ENCODE measurements at regions not wholly inside any gene's neighbourhood (a gene's known extent, or its start where the extent isn't known, plus 50 kb on each side); places are given as distances from the start of the nearest gene placed in this dataset.
A peak's percentile ranks its signal among the peaks of the same experiment; 100 is the strongest.
"Not testable (repeated sequence)": the region's sequence is repeated elsewhere in the genome, so short reads cannot be mapped to it uniquely, and the experiment has no call there.

- ATAC-seq = no peak
- no peak for DNase-seq
- Mint-ChIP-seq H3K4me3 (no peak overlapping the region), H3K4me1 (no peaks in the 10 kb centered on the region), H3K27ac (no peak overlapping the region), H3K9me3 (peaks cover 0 to 26% of the 10 kb centered on the region in 2 donors), H3K27me3 (no peaks in the 10 kb centered on the region)
Measured at GRCh38 chr4:175091649-175092048, 173.5 kb downstream of the ADAM29 start.

GRCh38 chr4:175092114-175092513, 174.0 kb downstream of the ADAM29 start:
- Mint-ChIP-seq H3K27ac (no peak overlapping the region), H3K4me3 (no peak overlapping the region), H3K9me3 (peaks cover 0 to 26% of the 10 kb centered on the region in 2 donors), H3K27me3 (no peaks in the 10 kb centered on the region), H3K4me1 (no peaks in the 10 kb centered on the region)
- ATAC-seq (peak; percentile 12), DNase-seq (no peak)

GRCh38 chr4:175093055-175093454, 174.9 kb downstream of the ADAM29 start:
- not testable (repeated sequence) for H3K4me1 Mint-ChIP-seq, DNase-seq, H3K27me3 Mint-ChIP-seq, H3K4me3 Mint-ChIP-seq, H3K27ac Mint-ChIP-seq, ATAC-seq
- peaks cover 0 to 26% of the 10 kb centered on the region in 2 donors for H3K9me3 Mint-ChIP-seq

- no peaks in the 10 kb centered on the region for H3K4me1 Mint-ChIP-seq
- H3K4me3 Mint-ChIP-seq = no peak overlapping the region
- DNase-seq (no peak), ATAC-seq (no peak)
- peaks cover 12 to 17% of the 10 kb centered on the region in 2 donors for H3K9me3 Mint-ChIP-seq
- H3K27ac Mint-ChIP-seq = no peak overlapping the region
- no peaks in the 10 kb centered on the region for H3K27me3 Mint-ChIP-seq
Measured at GRCh38 chr4:175103403-175103802, 185.2 kb downstream of the ADAM29 start.

GRCh38 chr4:175106301-175106700, 188.1 kb downstream of the ADAM29 start:
- Mint-ChIP-seq H3K27me3 (no peaks in the 10 kb centered on the region), H3K4me1 (no peaks in the 10 kb centered on the region), H3K9me3 (peaks cover 30 to 31% of the 10 kb centered on the region in 2 donors), H3K27ac (no peak overlapping the region), H3K4me3 (no peak overlapping the region)
- DNase-seq (no peak), ATAC-seq (no peak)

GRCh38 chr4:175109933-175110332, 191.8 kb downstream of the ADAM29 start:
- H3K9me3 Mint-ChIP-seq = peaks cover 36 to 45% of the 10 kb centered on the region in 2 donors
- ATAC-seq (no peak), DNase-seq (no peak)
- H3K27ac Mint-ChIP-seq = no peak overlapping the region
- no peaks in the 10 kb centered on the region for H3K4me1 Mint-ChIP-seq
- no peak overlapping the region for H3K4me3 Mint-ChIP-seq
- H3K27me3 Mint-ChIP-seq = no peaks in the 10 kb centered on the region

- no peaks in the 10 kb centered on the region for H3K4me1 Mint-ChIP-seq
- no peak overlapping the region for H3K27ac Mint-ChIP-seq
- no peak for DNase-seq
- H3K27me3 Mint-ChIP-seq = no peaks in the 10 kb centered on the region
- no peak for ATAC-seq
- H3K9me3 Mint-ChIP-seq = peaks cover 22 to 27% of the 10 kb centered on the region in 2 donors
- no peak overlapping the region for H3K4me3 Mint-ChIP-seq
Measured at GRCh38 chr4:175125410-175126068, 207.4 kb downstream of the ADAM29 start.

GRCh38 chr4:175127314-175127713, 209.2 kb downstream of the ADAM29 start:
- H3K4me1 Mint-ChIP-seq = no peaks in the 10 kb centered on the region
- DNase-seq = no peak
- no peak for ATAC-seq
- H3K27me3 Mint-ChIP-seq = no peaks in the 10 kb centered on the region
- no peak overlapping the region for H3K27ac Mint-ChIP-seq
- H3K9me3 Mint-ChIP-seq = peaks cover 6 to 14% of the 10 kb centered on the region in 2 donors
- H3K4me3 Mint-ChIP-seq = no peak overlapping the region

- H3K27me3 Mint-ChIP-seq = no peaks in the 10 kb centered on the region
- ATAC-seq (no peak), DNase-seq (no peak)
- no peak overlapping the region for H3K27ac Mint-ChIP-seq
- peaks cover 1 to 4% of the 10 kb centered on the region in 2 donors for H3K9me3 Mint-ChIP-seq
- no peak overlapping the region for H3K4me3 Mint-ChIP-seq
- no peaks in the 10 kb centered on the region for H3K4me1 Mint-ChIP-seq
Measured at GRCh38 chr4:175129797-175130196, 211.6 kb downstream of the ADAM29 start.

GRCh38 chr4:175139205-175139604, 221.0 kb downstream of the ADAM29 start:
- Mint-ChIP-seq H3K27me3 (no peaks in the 10 kb centered on the region), H3K9me3 (peaks cover 0 to 11% of the 10 kb centered on the region in 2 donors), H3K4me1 (no peaks in the 10 kb centered on the region), H3K27ac (no peak overlapping the region), H3K4me3 (no peak overlapping the region)
- ATAC-seq = no peak
- no peak for DNase-seq

GRCh38 chr4:175143116-175143515, 225.0 kb downstream of the ADAM29 start:
- H3K27me3 Mint-ChIP-seq = no peaks in the 10 kb centered on the region
- ATAC-seq (no peak), DNase-seq (no peak)
- H3K9me3 Mint-ChIP-seq = peaks cover 0 to 14% of the 10 kb centered on the region in 2 donors
- H3K4me1 Mint-ChIP-seq = no peaks in the 10 kb centered on the region
- H3K27ac Mint-ChIP-seq = no peak overlapping the region
- no peak overlapping the region for H3K4me3 Mint-ChIP-seq

GRCh38 chr4:175146799-175147198, 228.6 kb downstream of the ADAM29 start:
- H3K27ac Mint-ChIP-seq = no peak overlapping the region
- H3K9me3 Mint-ChIP-seq = peaks cover 6 to 12% of the 10 kb centered on the region in 2 donors

GRCh38 chr4:175147233-175147632, 229.1 kb downstream of the ADAM29 start:
- Mint-ChIP-seq H3K27me3 (no peaks in the 10 kb centered on the region), H3K9me3 (peaks cover 6 to 12% of the 10 kb centered on the region in 2 donors), H3K4me3 (no peak overlapping the region), H3K27ac (peak overlapping the region in 1 of 2 donors; percentile 31), H3K4me1 (no peaks in the 10 kb centered on the region)
- DNase-seq = no peak
- no peak for ATAC-seq

More at GRCh38 chr4:175146799-175147198, 228.6 kb downstream of the ADAM29 start:
- H3K27me3 Mint-ChIP-seq = no peaks in the 10 kb centered on the region
- no peak overlapping the region for H3K4me3 Mint-ChIP-seq
- ATAC-seq = no peak
- H3K4me1 Mint-ChIP-seq = no peaks in the 10 kb centered on the region
- no peak for DNase-seq

GRCh38 chr4:175166020-175166419, 247.9 kb downstream of the ADAM29 start:
- ATAC-seq (no peak), DNase-seq (no peak)

GRCh38 chr4:175176710-175177109, 258.6 kb downstream of the ADAM29 start:
- ATAC-seq (no peak), DNase-seq (no peak)
- no peak overlapping the region for H3K27ac Mint-ChIP-seq
- H3K4me1 Mint-ChIP-seq = no peaks in the 10 kb centered on the region
- no peaks in the 10 kb centered on the region for H3K27me3 Mint-ChIP-seq
- no peak overlapping the region for H3K4me3 Mint-ChIP-seq
- H3K9me3 Mint-ChIP-seq = peaks cover 0 to 4% of the 10 kb centered on the region in 2 donors

More at GRCh38 chr4:175166020-175166419, 247.9 kb downstream of the ADAM29 start:
- H3K4me1 Mint-ChIP-seq = no peaks in the 10 kb centered on the region
- H3K4me3 Mint-ChIP-seq = no peak overlapping the region
- H3K27me3 Mint-ChIP-seq = no peaks in the 10 kb centered on the region
- peaks cover 4 to 5% of the 10 kb centered on the region in 2 donors for H3K9me3 Mint-ChIP-seq
- no peak overlapping the region for H3K27ac Mint-ChIP-seq

- H3K27me3 Mint-ChIP-seq = no peaks in the 10 kb centered on the region
- H3K27ac Mint-ChIP-seq = no peak overlapping the region
- no peak for DNase-seq
- H3K4me3 Mint-ChIP-seq = no peak overlapping the region
- H3K4me1 Mint-ChIP-seq = no peaks in the 10 kb centered on the region
- no peak for ATAC-seq
- peaks cover 0 to 4% of the 10 kb centered on the region in 2 donors for H3K9me3 Mint-ChIP-seq
Measured at GRCh38 chr4:175190654-175191053, 272.5 kb downstream of the ADAM29 start.

- H3K27ac Mint-ChIP-seq = no peak overlapping the region
- no peaks in the 10 kb centered on the region for H3K4me1 Mint-ChIP-seq
- H3K9me3 Mint-ChIP-seq = peaks cover 0 to 6% of the 10 kb centered on the region in 2 donors
- no peak overlapping the region for H3K4me3 Mint-ChIP-seq
- no peak for DNase-seq
- ATAC-seq = no peak
- H3K27me3 Mint-ChIP-seq = no peaks in the 10 kb centered on the region
Measured at GRCh38 chr4:175198056-175198455, 279.9 kb downstream of the ADAM29 start.
